SK-N-SH (cell line): ENCODE measurements at regions not wholly inside any gene's neighbourhood (a gene's known extent, or its start where the extent isn't known, plus 50 kb on each side); places are given as distances from the start of the nearest gene placed in this dataset.

Experiments used
- CHD2 ChIP-seq: fragments of 150-350 bp; IDR thresholded peaks from 2 replicates; pipeline ENCODE4 v1.6.1; 2018; ENCODE audit warnings: low read length; ENCODE audit not compliant: partially characterized antibody
- CTCF ChIP-seq: fragments of 200-600 bp; sonication (generic); IDR thresholded peaks from 2 replicates; pipeline ENCODE4 v1.6.1; 2017; ENCODE audit warnings: antibody characterized with exemption, mild to moderate bottlenecking, moderate library complexity
- EZH2phosphoT487 ChIP-seq: fragments of 200-600 bp; sonication (generic); IDR thresholded peaks from 2 replicates; pipeline ENCODE4 v1.6.1; 2017; ENCODE audit warnings: low read depth, mixed run types, mild to moderate bottlenecking, antibody characterized with exemption, moderate library complexity, borderline replicate concordance
- MEF2A ChIP-seq: IDR thresholded peaks from 2 replicates; pipeline ENCODE4 v1.4.0; 2012; ENCODE audit warnings: low read depth, borderline replicate concordance
- MXI1 ChIP-seq: IDR thresholded peaks from 2 replicates; pipeline ENCODE4 v1.6.1; 2012; ENCODE audit warnings: mild to moderate bottlenecking, low read depth, low read length, improper control_type of control experiment
- NRF1 ChIP-seq: IDR thresholded peaks from 2 replicates; pipeline ENCODE4 v1.6.1; 2012; ENCODE audit warnings: low read depth, mild to moderate bottlenecking, low read length
- SIN3A ChIP-seq: IDR thresholded peaks from 2 replicates; pipeline ENCODE4 v1.6.1; 2012; ENCODE audit warnings: low read depth, mild to moderate bottlenecking, low read length, moderate library complexity, borderline replicate concordance
- ZBTB33 ChIP-seq: IDR thresholded peaks from 2 replicates; pipeline ENCODE4 v1.4.0; 2012; ENCODE audit warnings: low read depth, borderline replicate concordance

GRCh38 chr5:34574936-34575467, 81.1 kb upstream of the RAI14 start:
- TF ChIP-seq ZBTB33: no peak
- no peak for TF ChIP-seq SIN3A
- no peak for TF ChIP-seq MXI1
- no peak for TF ChIP-seq CTCF
- TF ChIP-seq MEF2A: no peak
- TF ChIP-seq EZH2phosphoT487: no peak
- TF ChIP-seq NRF1: no peak
- TF ChIP-seq CHD2: no peak
